MM.1S (cell line): ENCODE measurements at regions not wholly inside any gene's neighbourhood (a gene's known extent, or its start where the extent isn't known, plus 50 kb on each side); places are given as distances from the start of the nearest gene placed in this dataset.

ENCODE experiments used
- DNase-seq: peaks from one replicate; pipeline ENCODE4 v3.0.0-alpha.2; 2015
- H2AFZ ChIP-seq: fragments of 300-600 bp; sonication (generic); 2 replicates; pipeline ENCODE4 v1.6.0; 2016; ENCODE audit warnings: antibody characterized with exemption, low read length
- H3F3A ChIP-seq: fragments of 300-600 bp; sonication (generic); 2 replicates; pipeline ENCODE4 v1.6.1; 2016; ENCODE audit warnings: mild to moderate bottlenecking, antibody characterized with exemption, low read length, moderate library complexity, mixed read lengths; ENCODE audit not compliant: insufficient read depth
- H3K27ac ChIP-seq: fragments of 300-600 bp; sonication (generic); 2 replicates; pipeline ENCODE4 v1.5.1; 2016; ENCODE audit warnings: mild to moderate bottlenecking, low read length
- H3K27me3 ChIP-seq: fragments of 300-600 bp; sonication (generic); replicated peaks from 2 replicates; pipeline ENCODE4 v1.6.0; 2016; ENCODE audit warnings: low read length; ENCODE audit not compliant: insufficient read depth
- H3K36me3 ChIP-seq: fragments of 300-600 bp; sonication (generic); replicated peaks from 2 replicates; pipeline ENCODE4 v1.6.1; 2016; ENCODE audit warnings: mild to moderate bottlenecking, low read length, mixed read lengths; ENCODE audit not compliant: insufficient read depth
- H3K4me1 ChIP-seq: fragments of 300-600 bp; sonication (generic); 2 replicates; pipeline ENCODE4 v1.6.1; 2016; ENCODE audit warnings: low read length, mixed read lengths
- H3K4me2 ChIP-seq: fragments of 300-600 bp; sonication (generic); 2 replicates; pipeline ENCODE4 v1.6.0; 2016; ENCODE audit warnings: low read depth, low read length
- H3K4me3 ChIP-seq: fragments of 300-600 bp; sonication (generic); 2 replicates; pipeline ENCODE4 v1.5.1; 2016; ENCODE audit warnings: low read length, mixed read lengths
- H3K79me2 ChIP-seq: fragments of 300-600 bp; sonication (generic); 2 replicates; pipeline ENCODE4 v1.6.1; 2016; ENCODE audit warnings: mixed run types, low read length, mixed read lengths
- H3K9ac ChIP-seq: fragments of 300-600 bp; sonication (generic); 2 replicates; pipeline ENCODE4 v1.6.1; 2016; ENCODE audit warnings: low read length, mixed read lengths
- H3K9me2 ChIP-seq: fragments of 300-600 bp; sonication (generic); replicated peaks from 2 replicates; pipeline ENCODE4 v1.6.1; 2016; ENCODE audit warnings: mild to moderate bottlenecking, low read length, mixed read lengths; ENCODE audit not compliant: insufficient read depth
- H3K9me3 ChIP-seq: fragments of 300-600 bp; sonication (generic); replicated peaks from 2 replicates; pipeline ENCODE4 v1.6.1; 2016; ENCODE audit warnings: mild to moderate bottlenecking, low read length, mixed read lengths; ENCODE audit not compliant: insufficient read depth
- H4K20me1 ChIP-seq: fragments of 300-600 bp; sonication (generic); 2 replicates; pipeline ENCODE4 v1.6.1; 2016; ENCODE audit warnings: mild to moderate bottlenecking, low read length, moderate library complexity, mixed read lengths; ENCODE audit not compliant: insufficient read depth
- CTCF ChIP-seq: fragments of 300-600 bp; sonication (generic); IDR thresholded peaks from 2 replicates; pipeline ENCODE4 v1.5.1; 2016; ENCODE audit warnings: antibody characterized with exemption, low read length, mixed read lengths
- EZH2 ChIP-seq: fragments of 300-600 bp; sonication (generic); optimal IDR thresholded peaks from 2 replicates; pipeline ENCODE3; 2017; ENCODE audit warnings: low read depth, mild to moderate bottlenecking, antibody characterized with exemption, low read length, mixed read lengths
- EZH2phosphoT487 ChIP-seq: fragments of 300-600 bp; sonication (generic); IDR thresholded peaks from 2 replicates; pipeline ENCODE4 v1.6.1; 2018; ENCODE audit warnings: antibody characterized with exemption, low read length

- no peak overlapping the region for H2AFZ ChIP-seq
- DNase-seq, result no peak
- no peaks in the 10 kb centered on the region for H3K9me3 ChIP-seq
- TF ChIP-seq EZH2, result no peak
- TF ChIP-seq CTCF, result no peak
- no peak for TF ChIP-seq EZH2phosphoT487
- no peaks in the 10 kb centered on the region for H3K9me2 ChIP-seq
- H3K79me2 ChIP-seq, result no peaks in the 10 kb centered on the region
- no peaks in the 10 kb centered on the region for H3F3A ChIP-seq
- no peaks in the 10 kb centered on the region for H3K27me3 ChIP-seq
- H3K36me3 ChIP-seq, result no peaks in the 10 kb centered on the region
- H3K27ac ChIP-seq, result no peak overlapping the region
- 0 out of 2 replicates have a peak, but pooled peaks cover 9% of the 10 kb centered on the region for H3K4me1 ChIP-seq
- H4K20me1 ChIP-seq, result no peaks in the 10 kb centered on the region
- no peak overlapping the region for H3K4me3 ChIP-seq
- no peak overlapping the region for H3K9ac ChIP-seq
- no peak overlapping the region for H3K4me2 ChIP-seq
These were observed 446.7 kb downstream of the SETBP1 start for GRCh38 chr18:45127405-45127804.

- no peak for TF ChIP-seq EZH2
- TF ChIP-seq CTCF, result no peak
- no peak for TF ChIP-seq EZH2phosphoT487
- H3K27ac ChIP-seq, result no peak overlapping the region
These were observed 452.6 kb downstream of the SETBP1 start for GRCh38 chr18:45133276-45133675.

GRCh38 chr18:45136381-45137086 is 455.8 kb downstream of the SETBP1 start:
- Histone ChIP-seq H3K4me1 (0 out of 2 replicates have a peak, but pooled peaks cover 8% of the 10 kb centered on the region), H3K4me3 (no peak overlapping the region), H3K9ac (no peak overlapping the region), H3K4me2 (no peak overlapping the region), H3K79me2 (no peaks in the 10 kb centered on the region), H3K36me3 (no peaks in the 10 kb centered on the region), H2AFZ (no peak overlapping the region), H3K27me3 (no peaks in the 10 kb centered on the region), H3K9me3 (no peaks in the 10 kb centered on the region), H4K20me1 (no peaks in the 10 kb centered on the region), H3K9me2 (no peaks in the 10 kb centered on the region), H3F3A (no peaks in the 10 kb centered on the region), H3K27ac (no peak overlapping the region)
- TF ChIP-seq CTCF (no peak), EZH2 (no peak), EZH2phosphoT487 (no peak)
- no peak for DNase-seq

More at GRCh38 chr18:45133276-45133675, 452.6 kb downstream of the SETBP1 start:
- no peak overlapping the region for H3K4me2 ChIP-seq
- DNase-seq, result no peak
- no peaks in the 10 kb centered on the region for H3K9me3 ChIP-seq
- H3K4me1 ChIP-seq, result 0 out of 2 replicates have a peak, but pooled peaks cover 9% of the 10 kb centered on the region
- H3F3A ChIP-seq, result no peaks in the 10 kb centered on the region
- no peak overlapping the region for H2AFZ ChIP-seq
- no peak overlapping the region for H3K9ac ChIP-seq
- H3K36me3 ChIP-seq, result no peaks in the 10 kb centered on the region
- no peaks in the 10 kb centered on the region for H3K79me2 ChIP-seq
- no peaks in the 10 kb centered on the region for H3K9me2 ChIP-seq
- H3K27me3 ChIP-seq, result no peaks in the 10 kb centered on the region
- H3K4me3 ChIP-seq, result no peak overlapping the region
- H4K20me1 ChIP-seq, result no peaks in the 10 kb centered on the region
